ENCODE measurements at regions not wholly inside any gene's neighbourhood (a gene's known extent, or its start where the extent isn't known, plus 50 kb on each side); places are given as distances from the start of the nearest gene placed in this dataset.

- H3K27ac ChIP-seq (ENCODE audit: low read depth, low read length) = no peak overlapping the region
- H3K27ac Mint-ChIP-seq = no peak overlapping the region
- no peak overlapping the region for H3K9ac ChIP-seq (ENCODE audit: extremely low read depth, low read length, poor library complexity, severe bottlenecking)
- H3K4me3 Mint-ChIP-seq = no peak overlapping the region
- peaks cover 8% of the 10 kb centered on the region for H3K36me3 ChIP-seq (ENCODE audit: control insufficient read depth, insufficient read depth, low read length)
- TF ChIP-seq CTCF (conservative IDR thresholded peaks at IDR 0.05) = no peak
- H3K4me1 Mint-ChIP-seq = peaks cover 5% of the 10 kb centered on the region
- H3K36me3 Mint-ChIP-seq (ENCODE audit: low read depth) = peaks cover 34% of the 10 kb centered on the region
- H3K4me3 ChIP-seq (ENCODE audit: low read length) = no peak overlapping the region
- peaks cover 15% of the 10 kb centered on the region for H3K27me3 Mint-ChIP-seq (ENCODE audit: insufficient read depth)
- no peaks in the 10 kb centered on the region for H3K4me1 ChIP-seq (ENCODE audit: control insufficient read depth, insufficient read depth, low read length)
- peaks cover 27% of the 10 kb centered on the region for H3K9me3 Mint-ChIP-seq
- WGBS, 2 experiments (ENCODE audit: insufficient coverage in 1 of 2, insufficient read length in 1 of 2) = 94% methylated on average over 1 of the region's 1 CpG; no CpG with 5 or more reads in 1 of the 2 experiments
- DNase-seq = no peak
- peaks cover 27% of the 10 kb centered on the region for H3K9me3 ChIP-seq (ENCODE audit: control insufficient read depth, low read length)
- no peaks in the 10 kb centered on the region for H3K27me3 ChIP-seq (ENCODE audit: control insufficient read depth, insufficient read depth, low read length, poor library complexity, severe bottlenecking)
These were observed 281.6 kb upstream of the SLC16A7 start for GRCh38 chr12:59314209-59314608.

DNA sequence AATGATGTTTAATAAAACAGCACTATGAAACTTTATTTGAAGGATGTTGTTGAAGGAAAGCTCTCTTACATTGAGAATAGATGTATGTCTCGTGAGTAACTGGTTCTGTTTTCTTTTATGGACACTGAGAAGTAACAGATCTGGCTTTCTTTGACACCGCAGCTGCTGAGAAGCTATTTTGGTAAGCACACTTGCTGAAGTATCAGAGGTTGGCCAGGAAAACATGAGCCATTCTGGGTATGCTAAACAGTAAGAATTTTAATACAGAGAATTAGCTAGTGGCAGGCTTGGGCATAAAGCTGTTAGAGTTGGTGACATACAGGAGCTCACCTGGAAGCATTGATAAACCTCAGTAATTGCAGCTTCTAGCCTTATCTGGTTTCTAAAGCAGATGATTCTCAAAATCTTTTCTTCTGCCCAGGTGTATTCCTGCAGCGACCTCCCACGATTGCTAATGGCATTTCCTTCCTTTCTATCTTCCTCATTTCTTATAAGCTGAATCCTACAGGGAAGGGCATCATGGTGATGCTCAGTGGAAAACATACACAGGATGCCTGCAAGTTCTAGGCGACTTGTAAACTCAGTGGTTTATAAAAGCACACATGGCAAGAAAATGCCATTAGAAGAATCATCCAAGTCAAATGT lies 291.6 kb upstream of the SLC16A7 start:
- peak; percentile 47 for TF ChIP-seq CTCF (conservative IDR thresholded peaks at IDR 0.05)
- Histone ChIP-seq H3K36me3 (ENCODE audit: control insufficient read depth, insufficient read depth, low read length) (no peaks in the 10 kb centered on the region), H3K9me3 (ENCODE audit: control insufficient read depth, low read length) (no peaks in the 10 kb centered on the region), H3K27me3 (ENCODE audit: control insufficient read depth, insufficient read depth, low read length, poor library complexity, severe bottlenecking) (no peaks in the 10 kb centered on the region), H3K4me1 (ENCODE audit: control insufficient read depth, insufficient read depth, low read length) (no peaks in the 10 kb centered on the region), H3K4me3 (ENCODE audit: low read length) (no peak overlapping the region), H3K9ac (ENCODE audit: extremely low read depth, low read length, poor library complexity, severe bottlenecking) (no peak overlapping the region), H3K27ac (ENCODE audit: low read depth, low read length) (no peak overlapping the region)
- no peak overlapping the region for H3K27ac Mint-ChIP-seq
- H3K4me1 Mint-ChIP-seq = peaks cover 6% of the 10 kb centered on the region
- DNase-seq = no peak
- H3K9me3 Mint-ChIP-seq = peaks cover 32% of the 10 kb centered on the region
- 86 to 91% methylated on average over 4 to 5 of the region's 5 CpGs for WGBS, 2 experiments (ENCODE audit: insufficient coverage in 1 of 2, insufficient read length in 1 of 2)
- H3K27me3 Mint-ChIP-seq (ENCODE audit: insufficient read depth) = peaks cover 26% of the 10 kb centered on the region
- no peak overlapping the region for H3K4me3 Mint-ChIP-seq
- H3K36me3 Mint-ChIP-seq (ENCODE audit: low read depth) = peaks cover 31% of the 10 kb centered on the region

DNA sequence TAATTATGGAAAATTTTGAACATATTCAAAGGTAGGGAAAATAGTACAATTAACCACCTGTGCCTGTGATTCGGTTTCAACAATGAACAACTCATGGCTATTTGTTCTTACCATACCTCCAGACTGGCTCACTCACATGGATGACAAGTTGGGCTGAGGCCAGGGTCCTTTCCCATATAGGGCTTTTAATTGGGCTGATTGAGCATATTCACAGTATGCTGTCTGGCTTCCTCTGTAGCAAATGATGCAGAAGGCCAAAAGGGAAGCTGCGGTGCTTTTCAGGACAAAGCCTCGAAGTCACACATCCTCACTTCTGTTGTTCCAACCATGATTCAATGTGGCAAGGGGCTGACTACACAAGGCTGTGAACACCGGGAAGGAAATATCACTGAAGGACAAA lies 297.5 kb upstream of the SLC16A7 start:
- Mint-ChIP-seq H3K9me3 (peaks cover 42% of the 10 kb centered on the region), H3K4me1 (peaks cover 9% of the 10 kb centered on the region), H3K36me3 (ENCODE audit: low read depth) (peaks cover 34% of the 10 kb centered on the region), H3K27ac (no peak overlapping the region), H3K4me3 (no peak overlapping the region), H3K27me3 (ENCODE audit: insufficient read depth) (peaks cover 23% of the 10 kb centered on the region)
- Histone ChIP-seq H3K27me3 (ENCODE audit: control insufficient read depth, insufficient read depth, low read length, poor library complexity, severe bottlenecking) (no peaks in the 10 kb centered on the region), H3K9ac (ENCODE audit: extremely low read depth, low read length, poor library complexity, severe bottlenecking) (no peak overlapping the region), H3K4me1 (ENCODE audit: control insufficient read depth, insufficient read depth, low read length) (no peaks in the 10 kb centered on the region), H3K9me3 (ENCODE audit: control insufficient read depth, low read length) (peaks cover 11% of the 10 kb centered on the region), H3K27ac (ENCODE audit: low read depth, low read length) (no peak overlapping the region), H3K4me3 (ENCODE audit: low read length) (no peak overlapping the region), H3K36me3 (ENCODE audit: control insufficient read depth, insufficient read depth, low read length) (no peaks in the 10 kb centered on the region)
- 74 to 89% methylated on average over 2 to 4 of the region's 4 CpGs for WGBS, 2 experiments (ENCODE audit: insufficient coverage in 1 of 2, insufficient read length in 1 of 2)
- TF ChIP-seq CTCF (conservative IDR thresholded peaks at IDR 0.05) = no peak
- DNase-seq = no peak

Data from endodermal cell (in vitro differentiated cells).